ENCODE measurements at regions not wholly inside any gene's neighbourhood (a gene's known extent, or its start where the extent isn't known, plus 50 kb on each side); places are given as distances from the start of the nearest gene placed in this dataset.
"Not testable (repeated sequence)": the region's sequence is repeated elsewhere in the genome, so short reads cannot be mapped to it uniquely, and the experiment has no call there.

DNA sequence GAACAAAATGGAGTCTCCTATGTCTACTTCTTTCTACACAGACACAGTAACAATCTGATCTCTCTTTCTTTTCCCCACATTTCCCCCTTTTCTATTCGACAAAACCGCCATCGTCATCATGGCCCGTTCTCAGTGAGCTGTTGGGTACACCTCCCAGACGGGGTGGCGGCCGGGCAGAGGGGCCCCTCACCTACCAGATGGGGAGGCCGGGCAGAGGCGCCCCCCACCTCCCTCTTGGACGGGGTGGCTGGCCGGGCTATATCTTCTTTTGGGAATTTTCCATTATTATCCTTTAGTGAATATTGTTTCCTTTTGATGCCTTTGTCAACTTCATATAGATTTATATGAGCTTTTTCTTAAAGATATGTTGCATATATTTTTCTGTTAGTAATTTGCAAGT is 53.4 kb upstream of the PMCH start:
- not testable (repeated sequence) for H3K4me3 Mint-ChIP-seq; H3K4me1 Mint-ChIP-seq; H3K36me3 Mint-ChIP-seq (ENCODE audit: low read depth); ATAC-seq; DNase-seq; H3K27ac Mint-ChIP-seq
- Mint-ChIP-seq H3K27me3 (peaks cover 20% of the 10 kb centered on the region), H3K9me3 (peaks cover 18% of the 10 kb centered on the region)

DNA sequence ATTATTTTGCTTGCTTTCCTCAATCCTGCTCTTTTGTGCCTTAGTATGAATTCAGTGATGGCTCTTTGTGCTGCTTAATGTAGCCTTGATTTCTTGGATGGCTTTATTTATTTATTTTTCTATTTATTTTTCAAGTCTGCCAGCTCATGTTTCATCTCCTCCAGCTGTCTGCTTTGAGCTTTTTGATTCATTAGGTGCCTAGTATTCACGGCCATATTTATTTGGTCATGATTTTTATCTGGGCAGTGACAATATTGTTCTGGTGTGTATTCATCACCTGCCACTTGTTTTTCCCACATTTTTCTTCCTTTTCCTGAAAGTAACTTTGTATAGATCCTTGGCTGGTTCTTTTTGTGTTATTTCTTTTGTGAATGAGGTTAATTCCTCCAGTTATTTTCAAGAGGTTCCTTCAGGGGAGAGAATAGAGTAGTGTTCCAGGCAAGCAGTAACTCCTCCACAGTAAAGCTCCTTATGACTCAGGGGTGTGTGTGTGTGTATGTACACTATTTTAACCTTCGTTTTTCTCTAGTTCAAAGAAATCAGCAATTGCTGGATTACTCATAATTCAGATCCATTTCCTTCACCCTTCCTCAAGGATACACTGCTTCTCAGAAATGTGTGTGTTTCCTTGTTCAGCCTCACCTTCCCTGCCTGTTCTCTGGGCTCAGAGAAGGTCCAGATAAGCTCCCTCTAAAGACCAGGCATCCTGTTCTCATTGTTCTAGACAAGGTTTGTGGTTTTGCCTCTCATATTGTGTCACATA is 51.6 kb upstream of the PMCH start:
- H3K9me3 Mint-ChIP-seq, result peaks cover 10% of the 10 kb centered on the region
- H3K36me3 Mint-ChIP-seq (ENCODE audit: low read depth), result no peaks in the 10 kb centered on the region
- H3K4me3 Mint-ChIP-seq, result no peak overlapping the region
- DNase-seq, result no peak
- no peak overlapping the region for H3K27ac Mint-ChIP-seq
- H3K27me3 Mint-ChIP-seq, result peaks cover 15% of the 10 kb centered on the region
- no peaks in the 10 kb centered on the region for H3K4me1 Mint-ChIP-seq
- no peak for ATAC-seq
